PFSK-1 (cell line): ENCODE measurements at regions not wholly inside any gene's neighbourhood (a gene's known extent, or its start where the extent isn't known, plus 50 kb on each side); places are given as distances from the start of the nearest gene placed in this dataset.

Source experiments
- POLR2AphosphoS5 ChIP-seq: IDR thresholded peaks from 2 replicates; pipeline ENCODE4 v1.6.1; 2012; ENCODE audit warnings: low read depth, mild to moderate bottlenecking, control low read depth, low read length, moderate library complexity
- SIN3A ChIP-seq: IDR thresholded peaks from 2 replicates; pipeline ENCODE4 v1.6.1; 2012; ENCODE audit warnings: mild to moderate bottlenecking, low read length, moderate library complexity, borderline replicate concordance; ENCODE audit not compliant: insufficient read depth
- TAF1 ChIP-seq: IDR thresholded peaks from 2 replicates; pipeline ENCODE4 v1.6.1; 2012; ENCODE audit warnings: low read length, control low read depth, borderline replicate concordance; ENCODE audit not compliant: insufficient read depth
- TF ChIP-seq, protein P1 (sequence below), 2 experiments: IDR thresholded peaks; 2 replicates each; pipeline versions ENCODE4 v1.6.1 to v1.8.0; 2011 to 2012; ENCODE audit warnings: low read depth in 2 of 2, low read length in 2 of 2, control low read depth in 1 of 2, inconsistent platforms in 1 of 2, mild to moderate bottlenecking in 1 of 2, moderate library complexity in 1 of 2; ENCODE audit not compliant: insufficient read depth in 1 of 2

DNA sequence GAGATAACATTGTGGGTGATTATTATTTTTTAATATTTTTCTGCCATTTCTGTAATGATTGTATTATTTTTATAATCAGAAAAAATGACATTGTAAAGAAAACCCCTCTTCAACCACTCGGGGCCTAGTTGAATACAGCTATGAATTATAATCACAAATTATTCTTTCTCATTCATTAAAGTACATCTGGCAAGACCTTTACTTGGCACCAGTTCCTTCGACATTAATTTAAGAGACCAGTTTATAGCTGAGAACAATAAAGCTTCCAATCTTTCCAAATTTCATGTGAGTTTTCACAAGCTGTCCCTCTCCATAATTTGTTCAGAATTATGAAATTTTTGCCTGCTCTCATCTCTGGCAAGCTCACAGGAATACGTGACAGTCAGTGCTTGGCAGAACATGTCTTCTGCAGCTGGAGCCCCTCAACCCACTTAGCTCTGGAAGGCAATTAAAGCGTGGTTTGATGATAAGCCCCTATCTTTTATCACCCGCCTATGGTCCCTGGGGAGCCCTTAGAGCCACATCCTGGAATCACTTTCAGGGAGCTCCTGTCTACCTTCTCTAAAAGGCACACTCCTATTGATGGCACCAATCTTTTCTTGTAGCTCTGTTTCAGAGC is 201.8 kb upstream of the PRNP start:
- TF ChIP-seq, protein P1, sequence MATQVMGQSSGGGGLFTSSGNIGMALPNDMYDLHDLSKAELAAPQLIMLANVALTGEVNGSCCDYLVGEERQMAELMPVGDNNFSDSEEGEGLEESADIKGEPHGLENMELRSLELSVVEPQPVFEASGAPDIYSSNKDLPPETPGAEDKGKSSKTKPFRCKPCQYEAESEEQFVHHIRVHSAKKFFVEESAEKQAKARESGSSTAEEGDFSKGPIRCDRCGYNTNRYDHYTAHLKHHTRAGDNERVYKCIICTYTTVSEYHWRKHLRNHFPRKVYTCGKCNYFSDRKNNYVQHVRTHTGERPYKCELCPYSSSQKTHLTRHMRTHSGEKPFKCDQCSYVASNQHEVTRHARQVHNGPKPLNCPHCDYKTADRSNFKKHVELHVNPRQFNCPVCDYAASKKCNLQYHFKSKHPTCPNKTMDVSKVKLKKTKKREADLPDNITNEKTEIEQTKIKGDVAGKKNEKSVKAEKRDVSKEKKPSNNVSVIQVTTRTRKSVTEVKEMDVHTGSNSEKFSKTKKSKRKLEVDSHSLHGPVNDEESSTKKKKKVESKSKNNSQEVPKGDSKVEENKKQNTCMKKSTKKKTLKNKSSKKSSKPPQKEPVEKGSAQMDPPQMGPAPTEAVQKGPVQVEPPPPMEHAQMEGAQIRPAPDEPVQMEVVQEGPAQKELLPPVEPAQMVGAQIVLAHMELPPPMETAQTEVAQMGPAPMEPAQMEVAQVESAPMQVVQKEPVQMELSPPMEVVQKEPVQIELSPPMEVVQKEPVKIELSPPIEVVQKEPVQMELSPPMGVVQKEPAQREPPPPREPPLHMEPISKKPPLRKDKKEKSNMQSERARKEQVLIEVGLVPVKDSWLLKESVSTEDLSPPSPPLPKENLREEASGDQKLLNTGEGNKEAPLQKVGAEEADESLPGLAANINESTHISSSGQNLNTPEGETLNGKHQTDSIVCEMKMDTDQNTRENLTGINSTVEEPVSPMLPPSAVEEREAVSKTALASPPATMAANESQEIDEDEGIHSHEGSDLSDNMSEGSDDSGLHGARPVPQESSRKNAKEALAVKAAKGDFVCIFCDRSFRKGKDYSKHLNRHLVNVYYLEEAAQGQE (IDR thresholded peaks at IDR 0.05; ENCODE audit: insufficient read depth in 1 of 2, low read depth in 2 of 2, low read length in 2 of 2): no peak
- TF ChIP-seq POLR2AphosphoS5: no peak
- TF ChIP-seq SIN3A: no peak
- TF ChIP-seq TAF1: no peak
